ENCODE measurements at regions not wholly inside any gene's neighbourhood (a gene's known extent, or its start where the extent isn't known, plus 50 kb on each side); places are given as distances from the start of the nearest gene placed in this dataset.

DNA sequence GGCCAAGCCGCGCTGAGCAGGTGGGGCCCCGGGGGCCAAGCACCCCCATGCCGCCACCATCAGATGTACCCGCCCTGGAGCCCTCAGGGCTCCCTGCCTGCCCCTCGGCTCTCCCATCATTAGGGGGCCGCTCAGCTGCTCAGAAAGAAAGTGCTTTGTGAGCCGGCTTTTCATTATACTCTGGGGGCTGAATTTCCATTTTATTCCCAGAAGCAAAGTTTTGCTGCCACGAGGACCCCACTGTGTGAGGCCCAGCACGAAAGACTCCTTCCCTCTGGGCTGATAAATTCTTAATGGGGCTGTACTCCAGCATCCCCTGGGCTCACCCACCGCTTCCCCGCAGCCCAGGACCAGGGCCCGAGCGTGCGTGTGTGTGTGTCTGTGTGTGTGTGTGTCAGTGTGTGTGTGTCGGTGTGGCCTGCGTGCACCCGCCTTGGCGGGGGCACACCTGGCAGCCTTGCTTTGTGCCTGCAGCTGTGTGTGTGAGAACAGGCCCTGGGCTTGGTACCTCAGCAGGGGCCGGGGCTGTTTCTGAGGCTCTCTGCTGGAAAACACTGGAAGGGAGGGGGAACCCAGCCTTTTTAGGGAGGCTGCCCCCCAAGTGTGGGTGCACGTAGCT, 103.0 kb upstream of the GSE1 start:
- no peak for TF ChIP-seq EZH2phosphoT487 (IDR thresholded peaks at IDR 0.05; ENCODE audit: borderline replicate concordance)
- TF ChIP-seq, protein P1, sequence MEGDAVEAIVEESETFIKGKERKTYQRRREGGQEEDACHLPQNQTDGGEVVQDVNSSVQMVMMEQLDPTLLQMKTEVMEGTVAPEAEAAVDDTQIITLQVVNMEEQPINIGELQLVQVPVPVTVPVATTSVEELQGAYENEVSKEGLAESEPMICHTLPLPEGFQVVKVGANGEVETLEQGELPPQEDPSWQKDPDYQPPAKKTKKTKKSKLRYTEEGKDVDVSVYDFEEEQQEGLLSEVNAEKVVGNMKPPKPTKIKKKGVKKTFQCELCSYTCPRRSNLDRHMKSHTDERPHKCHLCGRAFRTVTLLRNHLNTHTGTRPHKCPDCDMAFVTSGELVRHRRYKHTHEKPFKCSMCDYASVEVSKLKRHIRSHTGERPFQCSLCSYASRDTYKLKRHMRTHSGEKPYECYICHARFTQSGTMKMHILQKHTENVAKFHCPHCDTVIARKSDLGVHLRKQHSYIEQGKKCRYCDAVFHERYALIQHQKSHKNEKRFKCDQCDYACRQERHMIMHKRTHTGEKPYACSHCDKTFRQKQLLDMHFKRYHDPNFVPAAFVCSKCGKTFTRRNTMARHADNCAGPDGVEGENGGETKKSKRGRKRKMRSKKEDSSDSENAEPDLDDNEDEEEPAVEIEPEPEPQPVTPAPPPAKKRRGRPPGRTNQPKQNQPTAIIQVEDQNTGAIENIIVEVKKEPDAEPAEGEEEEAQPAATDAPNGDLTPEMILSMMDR (conservative IDR thresholded peaks at IDR 0.05; ENCODE audit: low read length) = no peak
- H3K9me2 ChIP-seq (replicated peaks; ENCODE audit: low read depth, low read length) = no peaks in the 10 kb centered on the region
- H3K9me3 ChIP-seq (ENCODE audit: insufficient read depth, low read depth, low read length) = no peaks in the 10 kb centered on the region
- no peaks in the 10 kb centered on the region for H3F3A ChIP-seq (ENCODE audit: low read depth)
- no peaks in the 10 kb centered on the region for H4K20me1 ChIP-seq (ENCODE audit: insufficient read depth, low read length, poor library complexity, severe bottlenecking)
- H3K4me2 ChIP-seq (ENCODE audit: low read depth, low read length, poor library complexity, severe bottlenecking) = no peak overlapping the region
- H3K4me3 ChIP-seq (ENCODE audit: low read length, poor library complexity, severe bottlenecking) = no peak overlapping the region
- no peak overlapping the region for H2AFZ ChIP-seq (ENCODE audit: low read length)
- H3K36me3 ChIP-seq (ENCODE audit: insufficient read depth, low read length) = no peaks in the 10 kb centered on the region
- H3K4me1 ChIP-seq (ENCODE audit: insufficient read depth, low read length, poor library complexity, severe bottlenecking) = peaks cover 6% of the 10 kb centered on the region
- no peaks in the 10 kb centered on the region for H3K27me3 ChIP-seq (ENCODE audit: insufficient read depth, low read length, poor library complexity, severe bottlenecking)
- H3K9ac ChIP-seq (ENCODE audit: low read depth, low read length, poor library complexity, severe bottlenecking) = no peak overlapping the region
- H3K79me2 ChIP-seq (ENCODE audit: insufficient read depth, low read length) = no peaks in the 10 kb centered on the region

DNA sequence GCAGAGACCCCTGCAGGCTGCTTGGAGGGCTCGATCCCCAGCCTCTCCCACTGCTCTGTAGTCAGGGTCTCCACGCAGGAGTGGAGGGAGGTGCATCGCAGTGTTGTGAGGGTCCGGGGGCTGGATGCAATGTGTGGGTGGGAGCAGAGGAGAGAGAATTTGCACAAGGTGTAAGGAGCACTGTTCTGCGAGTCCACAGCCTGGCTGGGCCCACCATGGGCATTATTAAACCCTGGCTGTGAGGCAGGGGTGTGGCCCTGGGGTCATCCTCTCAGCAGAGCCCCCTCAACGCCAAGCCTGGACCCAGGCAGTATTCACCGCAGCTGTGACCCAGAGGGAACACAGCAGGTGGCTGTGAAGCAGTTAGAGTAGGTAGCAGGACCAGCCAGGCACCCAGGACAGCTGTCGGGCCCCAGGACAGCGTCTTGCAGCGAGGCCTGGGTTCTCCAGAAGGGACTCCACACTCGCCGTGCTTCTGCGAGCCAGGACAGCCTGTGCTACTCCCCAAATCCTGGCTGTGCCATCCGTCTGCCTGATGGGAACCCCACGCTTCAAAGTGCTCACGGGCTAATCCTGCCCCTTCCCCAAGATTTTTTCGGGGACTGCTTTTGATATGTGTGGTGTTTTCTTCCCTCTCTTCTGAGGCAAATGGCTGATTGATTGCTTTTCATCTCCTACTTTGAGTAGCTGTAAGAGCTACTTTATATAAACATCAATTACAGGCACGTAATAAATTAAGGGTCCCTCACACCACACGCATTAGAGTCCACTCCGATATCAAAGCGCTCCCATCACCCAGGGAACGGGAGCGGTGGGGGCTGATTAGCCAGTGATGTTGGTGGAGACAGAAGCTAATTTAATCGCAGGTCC, 100.9 kb upstream of the GSE1 start:
- H3K27me3 ChIP-seq (ENCODE audit: insufficient read depth, low read length, poor library complexity, severe bottlenecking) = no peaks in the 10 kb centered on the region
- H3K9me3 ChIP-seq (ENCODE audit: insufficient read depth, low read depth, low read length) = no peaks in the 10 kb centered on the region
- peaks cover 6% of the 10 kb centered on the region for H3K4me1 ChIP-seq (ENCODE audit: insufficient read depth, low read length, poor library complexity, severe bottlenecking)
- H3K9ac ChIP-seq (ENCODE audit: low read depth, low read length, poor library complexity, severe bottlenecking) = no peak overlapping the region
- H3K9me2 ChIP-seq (replicated peaks; ENCODE audit: low read depth, low read length) = no peaks in the 10 kb centered on the region
- H2AFZ ChIP-seq (ENCODE audit: low read length) = no peak overlapping the region
- H3K4me2 ChIP-seq (ENCODE audit: low read depth, low read length, poor library complexity, severe bottlenecking) = no peak overlapping the region
- TF ChIP-seq, protein P1 (conservative IDR thresholded peaks at IDR 0.05; ENCODE audit: low read length) = no peak
- no peak for TF ChIP-seq EZH2phosphoT487 (IDR thresholded peaks at IDR 0.05; ENCODE audit: borderline replicate concordance)
- H3K4me3 ChIP-seq (ENCODE audit: low read length, poor library complexity, severe bottlenecking) = no peak overlapping the region
- H3F3A ChIP-seq (ENCODE audit: low read depth) = no peaks in the 10 kb centered on the region
- H3K79me2 ChIP-seq (ENCODE audit: insufficient read depth, low read length) = no peaks in the 10 kb centered on the region
- no peaks in the 10 kb centered on the region for H4K20me1 ChIP-seq (ENCODE audit: insufficient read depth, low read length, poor library complexity, severe bottlenecking)
- H3K36me3 ChIP-seq (ENCODE audit: insufficient read depth, low read length) = no peaks in the 10 kb centered on the region

DNA sequence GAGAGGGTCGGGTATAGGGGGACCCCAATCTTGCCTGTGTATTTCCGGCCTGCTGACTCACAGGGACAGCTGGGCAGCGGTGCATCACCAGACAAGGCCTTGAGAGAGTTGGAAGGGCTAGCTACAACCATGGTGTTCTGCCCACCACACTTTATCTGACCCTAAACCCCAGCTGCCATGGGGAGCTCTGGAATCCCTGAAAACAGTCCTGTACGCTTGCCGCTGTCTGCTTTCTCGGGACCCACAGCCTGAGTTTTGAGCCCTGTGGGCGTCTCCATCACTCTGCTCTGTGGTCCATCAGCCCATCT, 100.4 kb upstream of the GSE1 start:
- no peaks in the 10 kb centered on the region for H3K27me3 ChIP-seq (ENCODE audit: insufficient read depth, low read length, poor library complexity, severe bottlenecking)
- no peaks in the 10 kb centered on the region for H3F3A ChIP-seq (ENCODE audit: low read depth)
- no peak overlapping the region for H3K9ac ChIP-seq (ENCODE audit: low read depth, low read length, poor library complexity, severe bottlenecking)
- H3K4me2 ChIP-seq (ENCODE audit: low read depth, low read length, poor library complexity, severe bottlenecking) = no peak overlapping the region
- no peaks in the 10 kb centered on the region for H3K36me3 ChIP-seq (ENCODE audit: insufficient read depth, low read length)
- H3K9me2 ChIP-seq (replicated peaks; ENCODE audit: low read depth, low read length) = no peaks in the 10 kb centered on the region
- no peak overlapping the region for H2AFZ ChIP-seq (ENCODE audit: low read length)
- no peaks in the 10 kb centered on the region for H3K79me2 ChIP-seq (ENCODE audit: insufficient read depth, low read length)
- TF ChIP-seq EZH2phosphoT487 (IDR thresholded peaks at IDR 0.05; ENCODE audit: borderline replicate concordance) = no peak
- TF ChIP-seq, protein P1 (conservative IDR thresholded peaks at IDR 0.05; ENCODE audit: low read length) = no peak
- H3K9me3 ChIP-seq (ENCODE audit: insufficient read depth, low read depth, low read length) = no peaks in the 10 kb centered on the region
- H4K20me1 ChIP-seq (ENCODE audit: insufficient read depth, low read length, poor library complexity, severe bottlenecking) = no peaks in the 10 kb centered on the region
- peaks cover 6% of the 10 kb centered on the region for H3K4me1 ChIP-seq (ENCODE audit: insufficient read depth, low read length, poor library complexity, severe bottlenecking)
- H3K4me3 ChIP-seq (ENCODE audit: low read length, poor library complexity, severe bottlenecking) = no peak overlapping the region

All from Loucy (cell line).